Endothelial cell of umbilical vein (primary cell): ENCODE measurements at regions not wholly inside any gene's neighbourhood (a gene's known extent, or its start where the extent isn't known, plus 50 kb on each side); places are given as distances from the start of the nearest gene placed in this dataset.

Experiments
- BruUV-seq: library from RNA; stranded (reverse); fragments of 400-500 nt; replicated peaks from 2 replicates; lab custom pipeline; 2021; lab: Mats Ljungman, UMichigan
- CTCF ChIA-PET: fragments of 300-600, 350-600 bp; sonication (Branson Sonifier 250); formaldehyde crosslinking; loops from one replicate; lab custom pipeline; 2021; ENCODE audit warnings: antibody characterized with exemption, inconsistent platforms; lab: Charles Lee
- POLR2A ChIA-PET: fragments of 300-600, 350-600 bp; sonication (Branson Sonifier 250); formaldehyde crosslinking; loops from one replicate; lab custom pipeline; 2021; ENCODE audit warnings: antibody characterized with exemption, inconsistent platforms; lab: Charles Lee
- DNase-seq: peaks from one replicate; pipeline ENCODE4 v3.0.0-alpha.2; 2011; ENCODE audit warnings: low read depth, low spot score
- FAIRE-seq: peaks from 2 replicates; lab custom pipeline; 2011; peaks lifted over from hg19 to GRCh38; lab: Jason Lieb, UNC
- H2AFZ ChIP-seq: 2 replicates; pipeline ENCODE4 v1.6.0; 2012; ENCODE audit warnings: low read depth, low read length, control low read depth, inconsistent platforms
- H3K27ac ChIP-seq: 2 replicates; pipeline ENCODE4 v1.5.1; 2011; ENCODE audit warnings: low read depth, mild to moderate bottlenecking, control low read depth, low read length, moderate library complexity; ENCODE audit not compliant: insufficient read depth
- H3K27me3 ChIP-seq, 2 experiments: 2 replicates each; pipeline versions ENCODE4 v1.6.0 to v1.6.1; 2011; ENCODE audit warnings: low read length in 2 of 2, mixed read lengths in 1 of 2; ENCODE audit not compliant: control insufficient read depth in 2 of 2, insufficient read depth in 2 of 2
- H3K36me3 ChIP-seq, 2 experiments: 2 replicates in 1 of 2; 3 replicates in 1 of 2; pipeline ENCODE4 v1.5.1; 2011; ENCODE audit warnings: low read length in 2 of 2, mild to moderate bottlenecking in 1 of 2, moderate library complexity in 1 of 2; ENCODE audit not compliant: control insufficient read depth in 2 of 2, insufficient read depth in 2 of 2; ENCODE audit errors: extremely low read depth in 1 of 2
- H3K4me1 ChIP-seq: 3 replicates; pipeline ENCODE4 v1.5.1; 2011; ENCODE audit warnings: mild to moderate bottlenecking, low read length; ENCODE audit not compliant: control insufficient read depth, insufficient read depth; ENCODE audit errors: extremely low read depth
- H3K4me2 ChIP-seq: 2 replicates; pipeline ENCODE4 v1.6.1; 2011; ENCODE audit warnings: low read length, control low read depth, mixed read lengths; ENCODE audit not compliant: insufficient read depth
- H3K4me3 ChIP-seq, 3 experiments: fragments of 200-600 bp in 1 of 3; sonication (generic), shearing (Covaris generic) in 1 of 3; replicated peaks in 1 of 3; 2 replicates each; pipeline ENCODE4 v1.5.1; 2011 to 2016; ENCODE audit warnings: control low read depth in 3 of 3, low read length in 3 of 3, mild to moderate bottlenecking in 2 of 3, inconsistent platforms in 1 of 3, low read depth in 1 of 3, moderate library complexity in 1 of 3; ENCODE audit not compliant: insufficient read depth in 1 of 3
- H3K79me2 ChIP-seq: 2 replicates; pipeline ENCODE4 v1.6.0; 2012; ENCODE audit warnings: low read length, inconsistent platforms; ENCODE audit not compliant: control insufficient read depth, insufficient read depth
- H3K9ac ChIP-seq: replicated peaks from 2 replicates; pipeline ENCODE3; 2011; ENCODE audit warnings: low read length, control low read depth; ENCODE audit not compliant: insufficient read depth; ENCODE audit errors: extremely low read depth
- H3K9me1 ChIP-seq: replicated peaks from 3 replicates; pipeline ENCODE4 v1.6.0; 2011; ENCODE audit warnings: mild to moderate bottlenecking, low read length; ENCODE audit not compliant: control insufficient read depth, insufficient read depth; ENCODE audit errors: extremely low read depth
- H3K9me3 ChIP-seq: replicated peaks from 2 replicates; pipeline ENCODE4 v1.5.1; 2012; ENCODE audit warnings: low read length, inconsistent platforms; ENCODE audit not compliant: control insufficient read depth, insufficient read depth
- H4K20me1 ChIP-seq: replicated peaks from 2 replicates; pipeline ENCODE3; 2011; ENCODE audit warnings: mild to moderate bottlenecking, low read length; ENCODE audit not compliant: control insufficient read depth, insufficient read depth; ENCODE audit errors: extremely low read depth
- CTCF ChIP-seq, 2 donors: IDR thresholded peaks; 1 replicate in 1 of 2; 2 replicates in 1 of 2; pipeline ENCODE4 v1.5.1; 2011; ENCODE audit warnings: low read length in 2 of 2, mild to moderate bottlenecking in 2 of 2, moderate library complexity in 2 of 2, control low read depth in 1 of 2, inconsistent platforms in 1 of 2, low read depth in 1 of 2; ENCODE audit not compliant: insufficient read depth in 1 of 2; ENCODE audit errors: extremely low read depth in 1 of 2
- EZH2 ChIP-seq: IDR thresholded peaks from 2 replicates; pipeline ENCODE4 v1.6.1; 2012; ENCODE audit warnings: borderline replicate concordance, low read depth, mild to moderate bottlenecking, moderate library complexity, low read length, inconsistent platforms; ENCODE audit not compliant: severe bottlenecking
- FOS ChIP-seq: IDR thresholded peaks from 2 replicates; pipeline ENCODE4 v1.6.1; 2011; ENCODE audit warnings: mild to moderate bottlenecking, low read length, moderate library complexity, borderline replicate concordance; ENCODE audit not compliant: insufficient read depth
- GATA2 ChIP-seq: IDR thresholded peaks from 2 replicates; pipeline ENCODE4 v1.7.0; 2011; ENCODE audit warnings: low read depth, mild to moderate bottlenecking, moderate library complexity, mixed read lengths, low read length; ENCODE audit not compliant: insufficient read length, insufficient read depth
- JUN ChIP-seq: IDR thresholded peaks from 2 replicates; pipeline ENCODE4 v1.6.1; 2011; ENCODE audit warnings: borderline replicate concordance, low read depth; ENCODE audit not compliant: insufficient read length, insufficient read depth
- MAX ChIP-seq: IDR thresholded peaks from 2 replicates; pipeline ENCODE4 v1.6.1; 2011; ENCODE audit not compliant: insufficient read depth, insufficient read length
- MYC ChIP-seq: IDR thresholded peaks from one replicate; pipeline ENCODE4 v1.6.1; 2011; ENCODE audit warnings: mild to moderate bottlenecking, low read depth, low read length
- POLR2A ChIP-seq: IDR thresholded peaks from 2 replicates; pipeline ENCODE4 v1.6.1; 2012; ENCODE audit warnings: low read depth, mild to moderate bottlenecking, control low read depth, low read length
- POLR2AphosphoS5 ChIP-seq: IDR thresholded peaks from 2 replicates; pipeline ENCODE4 v1.6.1; 2012; ENCODE audit warnings: low read depth, mild to moderate bottlenecking, control low read depth, low read length, moderate library complexity; ENCODE audit not compliant: insufficient read depth
- dilution Hi-C: fragments of 300-500 bp; cut with MboI; formaldehyde crosslinking; loops from one replicate; pipeline ENCODE4 v1.15.0; 2019; ENCODE audit warnings: low sequenced_read_pairs; ENCODE audit not compliant: extremely low pct_ligation_motif_present
- intact Hi-C: fragments of 100-400 bp; cut with micrococcal nuclease; formaldehyde crosslinking; loops from one replicate; pipeline ENCODE4 v1.10.0; 2022

- no peak overlapping the region for H2AFZ ChIP-seq
- intact Hi-C loops: no loop called here
- no peaks in the 10 kb centered on the region for H3K27me3 ChIP-seq
- H3K9me1 ChIP-seq: no peaks in the 10 kb centered on the region
- H4K20me1 ChIP-seq: no peaks in the 10 kb centered on the region
- H3K79me2 ChIP-seq: no peaks in the 10 kb centered on the region
- no peak overlapping the region for H3K4me3 ChIP-seq
- no peak overlapping the region for H3K9ac ChIP-seq
- no peaks in the 10 kb centered on the region for H3K36me3 ChIP-seq
- dilution Hi-C loops: no loop called here
- no peak overlapping the region for H3K4me2 ChIP-seq
- TF ChIP-seq POLR2AphosphoS5: no peak
- TF ChIP-seq GATA2: no peak
- no peak for TF ChIP-seq JUN
- TF ChIP-seq EZH2: no peak
- no peak for TF ChIP-seq POLR2A
- TF ChIP-seq MYC: no peak
- TF ChIP-seq MAX: no peak
- no peak for TF ChIP-seq FOS
- no peak for TF ChIP-seq CTCF (IDR thresholded peaks at IDR 0.05; ENCODE audit: extremely low read depth in 1 of 2, insufficient read depth in 1 of 2, low read depth in 1 of 2, low read length in 2 of 2)
- no peak overlapping the region for H3K27ac ChIP-seq
- no peak for FAIRE-seq
- no peaks in the 10 kb centered on the region for H3K9me3 ChIP-seq
- ChIA-PET CTCF (no interaction called here), POLR2A (no interaction called here)
- no peak for DNase-seq
- BruUV-seq: no TSS peak
- H3K4me1 ChIP-seq: no peaks in the 10 kb centered on the region
These were observed 612.9 kb upstream of the USP24 start for GRCh38 chr1:55828044-55828443.
